HEK293T (cell line): ENCODE measurements at regions not wholly inside any gene's neighbourhood (a gene's known extent, or its start where the extent isn't known, plus 50 kb on each side); places are given as distances from the start of the nearest gene placed in this dataset.

Experiments
- BHLHE40 ChIP-seq: fragments of 450-650 bp; IDR thresholded peaks from 2 replicates; pipeline ENCODE4 v1.6.1; 2016; ENCODE audit warnings: mild to moderate bottlenecking, moderate library complexity, borderline replicate concordance
- CTBP1 ChIP-seq: fragments of 450-650 bp; IDR thresholded peaks from 2 replicates; pipeline ENCODE4 v1.6.1; 2016; ENCODE audit warnings: borderline replicate concordance
- ELF4 ChIP-seq: fragments of 450-650 bp; IDR thresholded peaks from 2 replicates; pipeline ENCODE4 v1.6.1; 2017; ENCODE audit warnings: antibody characterized with exemption
- FOXA1 ChIP-seq: fragments of 450-650 bp; IDR thresholded peaks from 2 replicates; pipeline ENCODE4 v1.6.1; 2016; ENCODE audit warnings: mild to moderate bottlenecking
- FOXK2 ChIP-seq: fragments of 450-650 bp; IDR thresholded peaks from 2 replicates; pipeline ENCODE4 v1.6.1; 2016; ENCODE audit warnings: mild to moderate bottlenecking
- HDGF ChIP-seq: fragments of 450-650 bp; IDR thresholded peaks from 2 replicates; pipeline ENCODE4 v1.6.1; 2017; ENCODE audit warnings: antibody characterized with exemption, borderline replicate concordance
- L3MBTL2 ChIP-seq: fragments of 450-650 bp; conservative IDR thresholded peaks from 2 replicates; pipeline ENCODE4 v1.6.1; 2016; ENCODE audit warnings: mild to moderate bottlenecking
- LEF1 ChIP-seq: fragments of 450-650 bp; IDR thresholded peaks from 2 replicates; pipeline ENCODE4 v1.6.1; 2017; ENCODE audit warnings: mild to moderate bottlenecking, borderline replicate concordance
- NFRKB ChIP-seq: fragments of 450-650 bp; IDR thresholded peaks from 2 replicates; pipeline ENCODE4 v1.6.1; 2016; ENCODE audit warnings: mild to moderate bottlenecking, moderate library complexity
- SP1 ChIP-seq: fragments of 450-650 bp; IDR thresholded peaks from 2 replicates; pipeline ENCODE4 v1.6.1; 2017
- SUZ12 ChIP-seq: fragments of 450-650 bp; IDR thresholded peaks from 2 replicates; pipeline ENCODE4 v1.6.1; 2016; ENCODE audit warnings: mild to moderate bottlenecking
- TARDBP ChIP-seq: fragments of 450-650 bp; IDR thresholded peaks from 2 replicates; pipeline ENCODE4 v1.6.1; 2016
- ZNF384 ChIP-seq: fragments of 450-650 bp; IDR thresholded peaks from 2 replicates; pipeline ENCODE4 v1.6.1; 2016
- TF ChIP-seq, protein P1 (sequence below): fragments of 450-650 bp; IDR thresholded peaks from 2 replicates; pipeline ENCODE4 v1.6.1; 2016

DNA sequence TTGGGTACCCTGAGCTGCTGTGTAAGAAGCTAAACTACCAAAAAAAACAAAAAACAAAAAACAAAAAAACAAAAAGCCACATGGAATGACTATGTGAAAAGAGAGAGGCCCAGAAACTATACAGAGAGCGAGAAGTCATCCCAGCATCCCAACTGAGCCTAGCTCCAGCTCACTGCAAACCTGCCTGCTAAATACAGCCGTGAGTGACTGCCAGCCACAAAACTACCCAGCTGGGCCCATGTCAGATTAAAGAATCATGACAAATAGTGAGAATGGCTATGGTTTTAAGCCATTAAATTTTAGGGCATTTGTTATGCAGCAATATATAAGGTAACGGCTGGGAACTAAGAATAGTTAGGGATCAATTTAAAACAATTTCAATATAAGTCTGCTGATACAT, 335.1 kb upstream of the PDE4D start:
- TF ChIP-seq BHLHE40 (no peak), NFRKB (no peak), L3MBTL2 (no peak), SP1 (no peak), FOXA1 (no peak), LEF1 (no peak), FOXK2 (no peak), CTBP1 (no peak), TARDBP (no peak), ZNF384 (no peak), HDGF (no peak), SUZ12 (no peak), ELF4 (no peak)
- TF ChIP-seq, protein P1, sequence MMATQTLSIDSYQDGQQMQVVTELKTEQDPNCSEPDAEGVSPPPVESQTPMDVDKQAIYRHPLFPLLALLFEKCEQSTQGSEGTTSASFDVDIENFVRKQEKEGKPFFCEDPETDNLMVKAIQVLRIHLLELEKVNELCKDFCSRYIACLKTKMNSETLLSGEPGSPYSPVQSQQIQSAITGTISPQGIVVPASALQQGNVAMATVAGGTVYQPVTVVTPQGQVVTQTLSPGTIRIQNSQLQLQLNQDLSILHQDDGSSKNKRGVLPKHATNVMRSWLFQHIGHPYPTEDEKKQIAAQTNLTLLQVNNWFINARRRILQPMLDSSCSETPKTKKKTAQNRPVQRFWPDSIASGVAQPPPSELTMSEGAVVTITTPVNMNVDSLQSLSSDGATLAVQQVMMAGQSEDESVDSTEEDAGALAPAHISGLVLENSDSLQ, result no peak
